Panc1 (cell line): ENCODE measurements at regions not wholly inside any gene's neighbourhood (a gene's known extent, or its start where the extent isn't known, plus 50 kb on each side); places are given as distances from the start of the nearest gene placed in this dataset.

ENCODE experiments used
- POLR2AphosphoS5 ChIP-seq: IDR thresholded peaks from 2 replicates; pipeline ENCODE4 v1.6.1; 2012; ENCODE audit warnings: mild to moderate bottlenecking, low read depth, low read length, moderate library complexity
- SIN3A ChIP-seq: IDR thresholded peaks from 2 replicates; pipeline ENCODE4 v1.6.1; 2012; ENCODE audit warnings: low read depth, mild to moderate bottlenecking, low read length, moderate library complexity, borderline replicate concordance; ENCODE audit not compliant: insufficient read depth
- TCF7L2 ChIP-seq: IDR thresholded peaks from 2 replicates; pipeline ENCODE4 v1.6.1; 2011; ENCODE audit warnings: mild to moderate bottlenecking, low read depth, low read length, inconsistent platforms
- TF ChIP-seq, protein P1 (sequence below): fragments of 450-650 bp; IDR thresholded peaks from 2 replicates; pipeline ENCODE4 v1.5.1; 2017; ENCODE audit warnings: mild to moderate bottlenecking
- TF ChIP-seq, protein P2 (sequence below), 2 experiments: IDR thresholded peaks; 2 replicates each; pipeline ENCODE4 v1.6.1; 2011 to 2012; ENCODE audit warnings: low read depth in 2 of 2, control low read depth in 1 of 2, low read length in 1 of 2, mild to moderate bottlenecking in 1 of 2, moderate library complexity in 1 of 2; ENCODE audit not compliant: insufficient read depth in 1 of 2

DNA sequence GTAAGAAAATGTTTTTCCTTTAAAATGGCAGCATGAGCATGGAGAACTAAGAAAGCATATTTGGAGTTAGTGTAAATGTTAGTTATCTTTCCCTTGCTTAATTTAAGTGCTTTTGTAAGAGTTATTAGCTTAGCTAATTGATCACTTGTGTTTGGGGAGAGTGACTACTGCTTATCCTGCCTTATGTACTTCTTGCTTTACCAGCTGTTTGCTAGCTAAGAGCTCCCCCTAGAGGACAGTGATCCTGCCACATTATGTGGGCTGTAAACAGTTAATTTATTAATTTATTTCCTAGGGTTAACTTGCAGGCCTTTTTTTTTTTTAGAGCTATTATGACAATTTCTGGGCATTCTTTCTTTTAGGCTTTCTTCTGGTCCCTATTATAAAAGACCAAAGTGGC, 435.8 kb downstream of the MAGEB5 start:
- TF ChIP-seq POLR2AphosphoS5 (no peak), TCF7L2 (no peak), SIN3A (no peak)
- TF ChIP-seq, protein P1, sequence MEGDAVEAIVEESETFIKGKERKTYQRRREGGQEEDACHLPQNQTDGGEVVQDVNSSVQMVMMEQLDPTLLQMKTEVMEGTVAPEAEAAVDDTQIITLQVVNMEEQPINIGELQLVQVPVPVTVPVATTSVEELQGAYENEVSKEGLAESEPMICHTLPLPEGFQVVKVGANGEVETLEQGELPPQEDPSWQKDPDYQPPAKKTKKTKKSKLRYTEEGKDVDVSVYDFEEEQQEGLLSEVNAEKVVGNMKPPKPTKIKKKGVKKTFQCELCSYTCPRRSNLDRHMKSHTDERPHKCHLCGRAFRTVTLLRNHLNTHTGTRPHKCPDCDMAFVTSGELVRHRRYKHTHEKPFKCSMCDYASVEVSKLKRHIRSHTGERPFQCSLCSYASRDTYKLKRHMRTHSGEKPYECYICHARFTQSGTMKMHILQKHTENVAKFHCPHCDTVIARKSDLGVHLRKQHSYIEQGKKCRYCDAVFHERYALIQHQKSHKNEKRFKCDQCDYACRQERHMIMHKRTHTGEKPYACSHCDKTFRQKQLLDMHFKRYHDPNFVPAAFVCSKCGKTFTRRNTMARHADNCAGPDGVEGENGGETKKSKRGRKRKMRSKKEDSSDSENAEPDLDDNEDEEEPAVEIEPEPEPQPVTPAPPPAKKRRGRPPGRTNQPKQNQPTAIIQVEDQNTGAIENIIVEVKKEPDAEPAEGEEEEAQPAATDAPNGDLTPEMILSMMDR: peak; percentile 37; the same call in 1 of the 2 replicates
- TF ChIP-seq, protein P2, sequence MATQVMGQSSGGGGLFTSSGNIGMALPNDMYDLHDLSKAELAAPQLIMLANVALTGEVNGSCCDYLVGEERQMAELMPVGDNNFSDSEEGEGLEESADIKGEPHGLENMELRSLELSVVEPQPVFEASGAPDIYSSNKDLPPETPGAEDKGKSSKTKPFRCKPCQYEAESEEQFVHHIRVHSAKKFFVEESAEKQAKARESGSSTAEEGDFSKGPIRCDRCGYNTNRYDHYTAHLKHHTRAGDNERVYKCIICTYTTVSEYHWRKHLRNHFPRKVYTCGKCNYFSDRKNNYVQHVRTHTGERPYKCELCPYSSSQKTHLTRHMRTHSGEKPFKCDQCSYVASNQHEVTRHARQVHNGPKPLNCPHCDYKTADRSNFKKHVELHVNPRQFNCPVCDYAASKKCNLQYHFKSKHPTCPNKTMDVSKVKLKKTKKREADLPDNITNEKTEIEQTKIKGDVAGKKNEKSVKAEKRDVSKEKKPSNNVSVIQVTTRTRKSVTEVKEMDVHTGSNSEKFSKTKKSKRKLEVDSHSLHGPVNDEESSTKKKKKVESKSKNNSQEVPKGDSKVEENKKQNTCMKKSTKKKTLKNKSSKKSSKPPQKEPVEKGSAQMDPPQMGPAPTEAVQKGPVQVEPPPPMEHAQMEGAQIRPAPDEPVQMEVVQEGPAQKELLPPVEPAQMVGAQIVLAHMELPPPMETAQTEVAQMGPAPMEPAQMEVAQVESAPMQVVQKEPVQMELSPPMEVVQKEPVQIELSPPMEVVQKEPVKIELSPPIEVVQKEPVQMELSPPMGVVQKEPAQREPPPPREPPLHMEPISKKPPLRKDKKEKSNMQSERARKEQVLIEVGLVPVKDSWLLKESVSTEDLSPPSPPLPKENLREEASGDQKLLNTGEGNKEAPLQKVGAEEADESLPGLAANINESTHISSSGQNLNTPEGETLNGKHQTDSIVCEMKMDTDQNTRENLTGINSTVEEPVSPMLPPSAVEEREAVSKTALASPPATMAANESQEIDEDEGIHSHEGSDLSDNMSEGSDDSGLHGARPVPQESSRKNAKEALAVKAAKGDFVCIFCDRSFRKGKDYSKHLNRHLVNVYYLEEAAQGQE (IDR thresholded peaks at IDR 0.05; ENCODE audit: insufficient read depth in 1 of 2, low read depth in 2 of 2, low read length in 1 of 2): no peak
